CMK (cell line): ENCODE measurements at regions not wholly inside any gene's neighbourhood (a gene's known extent, or its start where the extent isn't known, plus 50 kb on each side); places are given as distances from the start of the nearest gene placed in this dataset.

Experiments used
- DNase-seq: peaks from one replicate; pipeline ENCODE4 v3.0.0-alpha.2; 2010; ENCODE audit warnings: low read depth

- DNase-seq: no peak
These were observed 356.3 kb upstream of the TNRC6C start for GRCh38 chr17:77602062-77602746.

GRCh38 chr17:77602883-77603640 lies 355.4 kb upstream of the TNRC6C start:
- DNase-seq: no peak

- no peak for DNase-seq
These were observed 354.1 kb upstream of the TNRC6C start for GRCh38 chr17:77604301-77604972.

- no peak for DNase-seq
These were observed 353.6 kb upstream of the TNRC6C start for GRCh38 chr17:77604973-77605313.

- DNase-seq: no peak
These were observed 352.2 kb upstream of the TNRC6C start for GRCh38 chr17:77606146-77606864.

- no peak for DNase-seq
These were observed 351.7 kb upstream of the TNRC6C start for GRCh38 chr17:77606865-77607210.

GRCh38 chr17:77607606-77608005 lies 350.9 kb upstream of the TNRC6C start:
- no peak for DNase-seq

- no peak for DNase-seq
These were observed 350.1 kb upstream of the TNRC6C start for GRCh38 chr17:77608431-77608830.

GRCh38 chr17:77609553-77610517 lies 348.7 kb upstream of the TNRC6C start:
- DNase-seq: no peak

- no peak for DNase-seq
These were observed 348.0 kb upstream of the TNRC6C start for GRCh38 chr17:77610518-77610893.

GRCh38 chr17:77610972-77611521 lies 347.5 kb upstream of the TNRC6C start:
- no peak for DNase-seq

- DNase-seq: no peak
These were observed 346.6 kb upstream of the TNRC6C start for GRCh38 chr17:77611791-77612502.

GRCh38 chr17:77613218-77613617 lies 345.3 kb upstream of the TNRC6C start:
- no peak for DNase-seq

GRCh38 chr17:77613627-77614026 lies 344.9 kb upstream of the TNRC6C start:
- no peak for DNase-seq

GRCh38 chr17:77615703-77616253 lies 342.7 kb upstream of the TNRC6C start:
- DNase-seq: no peak

- no peak for DNase-seq
These were observed 342.2 kb upstream of the TNRC6C start for GRCh38 chr17:77616254-77616731.

- DNase-seq: no peak
These were observed 341.0 kb upstream of the TNRC6C start for GRCh38 chr17:77617516-77617915.

- DNase-seq: no peak
These were observed 340.3 kb upstream of the TNRC6C start for GRCh38 chr17:77618173-77618572.

- no peak for DNase-seq
These were observed 339.8 kb upstream of the TNRC6C start for GRCh38 chr17:77618731-77619130.

- DNase-seq: no peak
These were observed 339.2 kb upstream of the TNRC6C start for GRCh38 chr17:77619326-77619725.
